ENCODE measurements at regions not wholly inside any gene's neighbourhood (a gene's known extent, or its start where the extent isn't known, plus 50 kb on each side); places are given as distances from the start of the nearest gene placed in this dataset.

DNA sequence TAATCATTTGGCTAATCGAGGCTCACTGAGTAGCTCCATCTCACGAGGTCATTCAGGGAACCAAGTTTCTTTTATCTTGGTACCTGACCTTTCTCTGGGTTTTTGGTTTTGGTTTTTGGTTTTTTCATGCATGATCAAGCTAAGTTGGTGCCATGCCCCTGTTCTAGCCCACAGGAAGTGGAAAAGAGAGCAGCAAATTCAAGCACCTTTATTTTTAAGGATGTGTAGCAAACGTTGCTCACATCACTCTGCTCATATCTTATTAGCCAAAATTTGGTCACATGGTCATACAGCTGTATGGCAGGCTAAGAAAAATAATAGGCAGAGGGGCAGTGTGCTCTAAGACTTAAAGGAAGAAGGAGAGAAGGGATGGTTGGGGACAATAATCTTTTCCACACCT, 593.5 kb downstream of the DIAPH3 start:
- TF ChIP-seq, protein P1, sequence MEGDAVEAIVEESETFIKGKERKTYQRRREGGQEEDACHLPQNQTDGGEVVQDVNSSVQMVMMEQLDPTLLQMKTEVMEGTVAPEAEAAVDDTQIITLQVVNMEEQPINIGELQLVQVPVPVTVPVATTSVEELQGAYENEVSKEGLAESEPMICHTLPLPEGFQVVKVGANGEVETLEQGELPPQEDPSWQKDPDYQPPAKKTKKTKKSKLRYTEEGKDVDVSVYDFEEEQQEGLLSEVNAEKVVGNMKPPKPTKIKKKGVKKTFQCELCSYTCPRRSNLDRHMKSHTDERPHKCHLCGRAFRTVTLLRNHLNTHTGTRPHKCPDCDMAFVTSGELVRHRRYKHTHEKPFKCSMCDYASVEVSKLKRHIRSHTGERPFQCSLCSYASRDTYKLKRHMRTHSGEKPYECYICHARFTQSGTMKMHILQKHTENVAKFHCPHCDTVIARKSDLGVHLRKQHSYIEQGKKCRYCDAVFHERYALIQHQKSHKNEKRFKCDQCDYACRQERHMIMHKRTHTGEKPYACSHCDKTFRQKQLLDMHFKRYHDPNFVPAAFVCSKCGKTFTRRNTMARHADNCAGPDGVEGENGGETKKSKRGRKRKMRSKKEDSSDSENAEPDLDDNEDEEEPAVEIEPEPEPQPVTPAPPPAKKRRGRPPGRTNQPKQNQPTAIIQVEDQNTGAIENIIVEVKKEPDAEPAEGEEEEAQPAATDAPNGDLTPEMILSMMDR (IDR thresholded peaks at IDR 0.05), result no peak
- TF ChIP-seq POLR2A (IDR thresholded peaks at IDR 0.05), result no peak

All from tibial nerve (tissue), 3 donors.